ENCODE measurements at regions not wholly inside any gene's neighbourhood (a gene's known extent, or its start where the extent isn't known, plus 50 kb on each side); places are given as distances from the start of the nearest gene placed in this dataset.

GRCh38 chr10:10039595-10039994 is 978.1 kb upstream of the CELF2 start:
- no CpG with 5 or more reads among the region's 2 CpGs for WGBS (ENCODE audit: insufficient coverage)
- Histone ChIP-seq H3K4me3 (ENCODE audit: low read depth, low read length) (no peak overlapping the region), H3K27me3 (ENCODE audit: control insufficient read depth, insufficient read depth, low read length) (no peaks in the 10 kb centered on the region), H3K4me1 (ENCODE audit: control insufficient read depth, insufficient read depth, low read length) (no peaks in the 10 kb centered on the region), H3K9me3 (ENCODE audit: control insufficient read depth, insufficient read depth, low read length) (no peaks in the 10 kb centered on the region), H3K27ac (ENCODE audit: low read depth, low read length) (no peak overlapping the region), H3K36me3 (ENCODE audit: control insufficient read depth, insufficient read depth, low read length) (no peaks in the 10 kb centered on the region)
- no peak for DNase-seq (ENCODE audit: low read depth in 4 of 6, low spot score in 6 of 6)

DNA sequence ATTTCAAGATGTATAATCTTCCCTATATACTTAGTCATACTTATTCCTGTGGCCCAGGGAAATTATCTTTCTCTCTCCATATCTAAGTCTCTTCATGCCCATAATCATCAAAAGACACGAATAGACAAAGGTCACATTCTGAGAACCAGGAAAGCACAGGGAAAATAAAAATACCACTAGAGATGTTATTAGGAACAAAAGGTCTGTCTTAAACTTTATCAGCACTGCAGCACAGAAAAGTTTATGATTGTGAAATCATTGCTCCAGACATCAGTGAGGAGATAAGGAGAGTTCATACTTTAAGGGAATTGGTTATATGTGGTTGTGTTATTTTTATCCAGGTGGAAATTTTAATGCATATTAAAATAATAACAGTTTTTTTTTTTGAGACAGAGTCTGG is 974.6 kb upstream of the CELF2 start:
- Histone ChIP-seq H3K9me3 (ENCODE audit: control insufficient read depth, insufficient read depth, low read length) (no peaks in the 10 kb centered on the region), H3K27me3 (ENCODE audit: control insufficient read depth, insufficient read depth, low read length) (no peaks in the 10 kb centered on the region), H3K4me1 (ENCODE audit: control insufficient read depth, insufficient read depth, low read length) (no peaks in the 10 kb centered on the region), H3K4me3 (ENCODE audit: low read depth, low read length) (no peak overlapping the region), H3K27ac (ENCODE audit: low read depth, low read length) (no peak overlapping the region), H3K36me3 (ENCODE audit: control insufficient read depth, insufficient read depth, low read length) (no peaks in the 10 kb centered on the region)
- DNase-seq (ENCODE audit: low read depth in 4 of 6, low spot score in 6 of 6): no peak
- WGBS (ENCODE audit: insufficient coverage): no CpG with 5 or more reads among the region's 1 CpG

GRCh38 chr10:10044922-10045764 is 972.5 kb upstream of the CELF2 start:
- no peaks in the 10 kb centered on the region for H3K36me3 ChIP-seq (ENCODE audit: control insufficient read depth, insufficient read depth, low read length)
- H3K27me3 ChIP-seq (ENCODE audit: control insufficient read depth, insufficient read depth, low read length): no peaks in the 10 kb centered on the region
- H3K4me1 ChIP-seq (ENCODE audit: control insufficient read depth, insufficient read depth, low read length): no peaks in the 10 kb centered on the region
- H3K9me3 ChIP-seq (ENCODE audit: control insufficient read depth, insufficient read depth, low read length): no peaks in the 10 kb centered on the region
- no peak overlapping the region for H3K27ac ChIP-seq (ENCODE audit: low read depth, low read length)
- DNase-seq (ENCODE audit: low read depth in 4 of 6, low spot score in 6 of 6): peak in 1 of 6 donors; percentile 68
- WGBS (ENCODE audit: insufficient coverage): 86% methylated on average over 4 of the region's 4 CpGs
- no peak overlapping the region for H3K4me3 ChIP-seq (ENCODE audit: low read depth, low read length)

DNA sequence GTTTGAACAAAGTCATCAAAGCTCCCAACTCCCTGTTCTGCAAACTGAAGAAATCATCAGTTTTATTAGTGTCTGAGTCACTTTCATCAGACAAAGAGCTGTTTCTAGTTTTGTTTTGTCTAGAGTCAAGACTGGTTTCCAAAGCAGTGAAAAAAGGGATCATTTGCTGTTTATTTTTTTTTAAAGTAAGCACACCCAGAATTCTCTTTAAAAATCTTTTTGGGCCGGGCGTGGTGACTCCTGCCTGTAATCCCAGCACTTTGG is 972.0 kb upstream of the CELF2 start:
- no peak for DNase-seq (ENCODE audit: low read depth in 4 of 6, low spot score in 6 of 6)
- no peak overlapping the region for H3K27ac ChIP-seq (ENCODE audit: low read depth, low read length)
- no peaks in the 10 kb centered on the region for H3K27me3 ChIP-seq (ENCODE audit: control insufficient read depth, insufficient read depth, low read length)
- no peaks in the 10 kb centered on the region for H3K4me1 ChIP-seq (ENCODE audit: control insufficient read depth, insufficient read depth, low read length)
- H3K9me3 ChIP-seq (ENCODE audit: control insufficient read depth, insufficient read depth, low read length): no peaks in the 10 kb centered on the region
- no peak overlapping the region for H3K4me3 ChIP-seq (ENCODE audit: low read depth, low read length)
- H3K36me3 ChIP-seq (ENCODE audit: control insufficient read depth, insufficient read depth, low read length): no peaks in the 10 kb centered on the region
- WGBS (ENCODE audit: insufficient coverage): 67% methylated on average over 2 of the region's 2 CpGs

- H3K27me3 ChIP-seq (ENCODE audit: control insufficient read depth, insufficient read depth, low read length): no peaks in the 10 kb centered on the region
- no peaks in the 10 kb centered on the region for H3K36me3 ChIP-seq (ENCODE audit: control insufficient read depth, insufficient read depth, low read length)
- H3K4me3 ChIP-seq (ENCODE audit: low read depth, low read length): no peak overlapping the region
- 78% methylated on average over 3 of the region's 7 CpGs for WGBS (ENCODE audit: insufficient coverage)
- no peak for DNase-seq (ENCODE audit: low read depth in 4 of 6, low spot score in 6 of 6)
- H3K9me3 ChIP-seq (ENCODE audit: control insufficient read depth, insufficient read depth, low read length): no peaks in the 10 kb centered on the region
- no peaks in the 10 kb centered on the region for H3K4me1 ChIP-seq (ENCODE audit: control insufficient read depth, insufficient read depth, low read length)
- no peak overlapping the region for H3K27ac ChIP-seq (ENCODE audit: low read depth, low read length)
Measured at GRCh38 chr10:10047426-10047825, 970.2 kb upstream of the CELF2 start.

GRCh38 chr10:10053051-10053450 is 964.6 kb upstream of the CELF2 start:
- Histone ChIP-seq H3K27me3 (ENCODE audit: control insufficient read depth, insufficient read depth, low read length) (no peaks in the 10 kb centered on the region), H3K9me3 (ENCODE audit: control insufficient read depth, insufficient read depth, low read length) (no peaks in the 10 kb centered on the region), H3K4me1 (ENCODE audit: control insufficient read depth, insufficient read depth, low read length) (no peaks in the 10 kb centered on the region), H3K27ac (ENCODE audit: low read depth, low read length) (no peak overlapping the region), H3K36me3 (ENCODE audit: control insufficient read depth, insufficient read depth, low read length) (no peaks in the 10 kb centered on the region), H3K4me3 (ENCODE audit: low read depth, low read length) (no peak overlapping the region)
- no peak for DNase-seq (ENCODE audit: low read depth in 4 of 6, low spot score in 6 of 6)
- WGBS (ENCODE audit: insufficient coverage): 84% methylated on average over 6 of the region's 9 CpGs

DNA sequence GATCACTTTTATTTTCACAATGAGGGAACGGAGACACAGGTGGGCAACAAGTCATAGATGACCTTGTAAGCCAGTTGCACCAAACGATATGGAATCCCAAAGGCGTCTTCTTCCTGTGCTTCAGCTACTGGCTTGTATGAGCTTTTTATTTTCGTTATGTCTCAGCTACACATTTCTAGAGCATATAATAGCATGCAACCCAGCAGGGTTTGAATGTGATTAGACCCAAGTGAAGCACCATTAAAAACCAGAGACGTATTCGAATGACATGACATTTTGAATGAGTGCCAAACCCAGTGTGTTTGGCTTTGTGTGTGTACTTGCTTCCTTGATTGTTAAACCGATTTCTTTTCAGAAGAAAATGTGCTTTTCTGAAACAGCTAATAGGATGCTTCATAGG is 963.2 kb upstream of the CELF2 start:
- peak in 5 of 6 donors; percentile 15 to 95 (median 39) for DNase-seq (ENCODE audit: low read depth in 4 of 6, low spot score in 6 of 6)
- 35% methylated on average over 7 of the region's 7 CpGs for WGBS (ENCODE audit: insufficient coverage)
- Histone ChIP-seq H3K9me3 (ENCODE audit: control insufficient read depth, insufficient read depth, low read length) (no peaks in the 10 kb centered on the region), H3K4me3 (ENCODE audit: low read depth, low read length) (no peak overlapping the region), H3K4me1 (ENCODE audit: control insufficient read depth, insufficient read depth, low read length) (no peaks in the 10 kb centered on the region), H3K27me3 (ENCODE audit: control insufficient read depth, insufficient read depth, low read length) (no peaks in the 10 kb centered on the region), H3K36me3 (ENCODE audit: control insufficient read depth, insufficient read depth, low read length) (no peaks in the 10 kb centered on the region), H3K27ac (ENCODE audit: low read depth, low read length) (no peak overlapping the region)

DNA sequence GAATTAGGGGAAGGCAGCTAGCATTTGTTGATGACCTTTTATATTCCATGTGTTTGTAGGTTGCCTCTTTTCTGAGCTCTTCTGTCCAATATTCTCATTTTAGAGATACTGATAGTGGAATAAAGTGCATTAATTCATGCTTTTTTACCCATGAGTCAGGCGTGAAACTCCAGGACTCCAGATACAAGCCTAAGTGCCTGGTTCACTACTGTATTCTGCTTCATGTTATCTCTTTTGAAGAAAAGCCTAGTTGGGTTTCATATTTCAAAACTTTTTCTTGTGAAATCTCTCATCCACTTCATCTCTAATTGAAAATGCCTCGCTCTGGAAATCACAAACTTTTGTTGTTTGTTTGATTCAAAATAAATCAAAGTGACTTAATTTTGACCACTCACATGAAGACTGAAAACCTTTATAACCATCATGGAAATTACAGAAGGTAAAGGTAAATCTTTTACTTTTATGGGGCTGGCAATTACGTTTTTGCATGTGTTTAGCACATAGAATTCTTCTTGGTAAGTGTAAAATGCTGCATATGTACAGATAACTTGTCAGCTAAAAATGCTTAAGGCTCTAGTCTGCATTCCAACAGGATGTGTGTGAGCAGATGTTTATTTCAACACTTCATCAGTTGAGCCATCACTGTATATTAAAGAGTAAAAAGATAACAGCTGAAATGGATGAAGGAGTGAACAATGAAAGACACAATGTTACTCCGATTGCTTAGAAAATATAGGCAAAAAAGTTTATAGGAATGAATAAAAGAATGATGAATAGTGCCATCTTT is 961.8 kb upstream of the CELF2 start:
- H3K27ac ChIP-seq (ENCODE audit: low read depth, low read length): no peak overlapping the region
- peak in 1 of 6 donors; percentile 32 for DNase-seq (ENCODE audit: low read depth in 4 of 6, low spot score in 6 of 6)
- WGBS (ENCODE audit: insufficient coverage): no CpG with 5 or more reads among the region's 4 CpGs
- no peak overlapping the region for H3K4me3 ChIP-seq (ENCODE audit: low read depth, low read length)
- no peaks in the 10 kb centered on the region for H3K36me3 ChIP-seq (ENCODE audit: control insufficient read depth, insufficient read depth, low read length)
- H3K4me1 ChIP-seq (ENCODE audit: control insufficient read depth, insufficient read depth, low read length): no peaks in the 10 kb centered on the region
- H3K27me3 ChIP-seq (ENCODE audit: control insufficient read depth, insufficient read depth, low read length): no peaks in the 10 kb centered on the region
- H3K9me3 ChIP-seq (ENCODE audit: control insufficient read depth, insufficient read depth, low read length): no peaks in the 10 kb centered on the region

GRCh38 chr10:10056961-10057360 is 960.7 kb upstream of the CELF2 start:
- no peaks in the 10 kb centered on the region for H3K4me1 ChIP-seq (ENCODE audit: control insufficient read depth, insufficient read depth, low read length)
- H3K27me3 ChIP-seq (ENCODE audit: control insufficient read depth, insufficient read depth, low read length): no peaks in the 10 kb centered on the region
- no peak overlapping the region for H3K4me3 ChIP-seq (ENCODE audit: low read depth, low read length)
- WGBS (ENCODE audit: insufficient coverage): 90% methylated on average over 4 of the region's 5 CpGs
- no peaks in the 10 kb centered on the region for H3K36me3 ChIP-seq (ENCODE audit: control insufficient read depth, insufficient read depth, low read length)
- H3K9me3 ChIP-seq (ENCODE audit: control insufficient read depth, insufficient read depth, low read length): no peaks in the 10 kb centered on the region
- H3K27ac ChIP-seq (ENCODE audit: low read depth, low read length): no peak overlapping the region
- DNase-seq (ENCODE audit: low read depth in 4 of 6, low spot score in 6 of 6): peak in 1 of 6 donors; percentile 72

- Histone ChIP-seq H3K9me3 (ENCODE audit: control insufficient read depth, insufficient read depth, low read length) (no peaks in the 10 kb centered on the region), H3K27me3 (ENCODE audit: control insufficient read depth, insufficient read depth, low read length) (no peaks in the 10 kb centered on the region), H3K4me3 (ENCODE audit: low read depth, low read length) (no peak overlapping the region), H3K27ac (ENCODE audit: low read depth, low read length) (no peak overlapping the region), H3K4me1 (ENCODE audit: control insufficient read depth, insufficient read depth, low read length) (no peaks in the 10 kb centered on the region), H3K36me3 (ENCODE audit: control insufficient read depth, insufficient read depth, low read length) (no peaks in the 10 kb centered on the region)
- DNase-seq (ENCODE audit: low read depth in 4 of 6, low spot score in 6 of 6): no peak
Measured at GRCh38 chr10:10067644-10068043, 950.0 kb upstream of the CELF2 start.
